GM04503 (cell line): ENCODE measurements at regions not wholly inside any gene's neighbourhood (a gene's known extent, or its start where the extent isn't known, plus 50 kb on each side); places are given as distances from the start of the nearest gene placed in this dataset.
"Not testable (repeated sequence)": the region's sequence is repeated elsewhere in the genome, so short reads cannot be mapped to it uniquely, and the experiment has no call there.

Experiments
- DNase-seq: peaks from one replicate; pipeline ENCODE4 v3.0.0-alpha.2; 2012; ENCODE audit warnings: low read depth

DNA sequence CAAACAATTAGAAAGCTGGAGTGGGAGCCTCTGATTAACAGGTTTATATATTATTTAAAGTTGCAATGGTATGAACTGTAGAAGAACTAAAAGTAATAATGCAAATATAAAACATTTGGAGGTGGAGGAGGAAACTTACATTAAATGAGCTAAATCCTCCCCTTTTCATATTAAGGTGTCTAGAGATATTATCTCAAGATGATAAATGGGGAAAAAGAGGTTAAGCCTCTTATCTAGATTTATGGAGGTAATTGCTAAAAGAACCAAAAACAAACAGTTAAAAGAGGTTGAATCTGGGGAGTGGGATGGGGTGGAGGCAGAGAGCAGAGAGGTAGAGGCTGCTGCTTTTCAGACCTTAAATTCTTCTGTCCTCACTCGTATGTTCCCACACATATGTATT is 147.8 kb upstream of the SLC24A2 start:
- DNase-seq: no peak

DNA sequence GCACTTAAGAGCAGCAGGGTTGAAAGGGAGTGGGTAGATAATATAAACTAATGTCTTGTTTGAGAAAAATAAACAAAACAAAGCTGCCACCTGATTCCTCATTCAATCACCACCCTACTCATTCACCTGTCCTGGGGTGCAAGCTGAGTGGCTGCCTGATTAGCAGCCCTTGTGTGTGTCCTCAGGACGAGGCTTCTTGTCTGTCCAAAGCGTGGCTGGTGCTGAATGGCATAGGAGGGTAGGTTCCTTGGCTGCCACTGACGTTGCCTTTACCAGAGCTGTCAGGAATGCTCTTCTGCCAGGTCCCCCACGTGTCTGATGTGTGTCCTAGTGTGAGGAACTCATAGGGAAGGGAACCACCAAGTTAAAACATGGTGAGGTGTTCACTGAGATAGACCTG is 146.6 kb upstream of the SLC24A2 start:
- DNase-seq: no peak

DNA sequence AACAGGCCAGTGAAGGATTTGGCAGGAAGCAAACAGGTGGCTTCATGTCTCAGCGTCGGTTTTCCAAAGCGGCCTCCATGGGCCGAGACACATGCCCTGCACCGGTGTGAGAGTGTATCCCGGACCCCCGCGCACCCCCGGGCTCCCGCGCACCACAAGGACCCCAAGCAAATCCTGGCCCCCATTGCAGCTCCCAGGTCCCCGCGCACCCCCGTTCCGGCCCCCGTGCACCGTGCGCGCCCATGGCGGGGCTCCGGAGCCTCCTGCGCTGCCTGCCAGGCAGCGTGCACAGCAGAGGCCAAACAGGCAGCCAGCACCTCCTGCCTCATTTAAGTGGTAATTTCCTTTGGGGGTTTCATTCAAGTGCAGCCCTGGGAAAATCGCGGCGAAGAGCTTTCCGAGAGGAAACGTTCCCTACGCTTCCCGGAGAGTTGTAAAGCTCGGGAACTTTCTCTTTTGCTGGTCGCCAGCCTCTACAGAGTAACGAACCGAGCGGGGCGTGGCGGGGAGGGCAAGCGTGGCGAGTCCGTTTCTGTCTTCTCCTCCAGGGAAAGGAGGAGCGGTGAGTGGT is 145.5 kb upstream of the SLC24A2 start:
- no peak for DNase-seq

DNA sequence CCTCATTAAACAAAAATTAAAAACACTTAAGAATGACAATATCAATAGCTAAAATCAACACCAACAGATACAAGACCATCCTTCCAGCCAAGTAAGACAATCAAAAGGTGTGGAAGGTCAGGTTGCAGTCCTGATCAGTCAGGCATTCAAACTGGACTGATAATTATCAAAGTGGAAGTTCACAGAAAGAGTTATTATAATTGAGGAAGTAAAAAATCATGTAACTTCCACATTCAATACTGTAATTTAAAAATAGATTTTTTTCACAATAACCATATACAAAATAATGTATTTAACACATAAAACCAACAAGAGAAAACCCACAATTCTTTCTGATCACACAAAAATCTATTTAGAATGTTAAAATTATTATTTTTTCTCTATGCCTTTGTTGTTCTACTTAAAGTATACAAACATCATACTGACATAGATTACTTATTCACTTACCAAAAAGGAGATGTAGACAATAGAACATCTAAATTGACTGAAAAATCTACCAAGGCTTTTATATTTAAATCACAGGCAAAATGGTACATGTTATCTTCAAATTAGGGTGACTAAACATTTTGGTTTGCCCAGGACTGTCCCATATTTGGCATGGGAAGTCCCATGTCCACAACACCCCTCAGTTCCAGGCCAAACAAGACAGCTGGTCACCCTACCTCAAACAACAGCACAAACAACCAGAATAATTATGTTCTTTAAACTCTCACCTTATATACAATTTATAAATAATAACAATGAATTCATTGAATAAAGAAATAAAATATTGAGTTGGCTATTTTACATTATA is 142.5 kb upstream of the SLC24A2 start:
- DNase-seq: no peak

DNA sequence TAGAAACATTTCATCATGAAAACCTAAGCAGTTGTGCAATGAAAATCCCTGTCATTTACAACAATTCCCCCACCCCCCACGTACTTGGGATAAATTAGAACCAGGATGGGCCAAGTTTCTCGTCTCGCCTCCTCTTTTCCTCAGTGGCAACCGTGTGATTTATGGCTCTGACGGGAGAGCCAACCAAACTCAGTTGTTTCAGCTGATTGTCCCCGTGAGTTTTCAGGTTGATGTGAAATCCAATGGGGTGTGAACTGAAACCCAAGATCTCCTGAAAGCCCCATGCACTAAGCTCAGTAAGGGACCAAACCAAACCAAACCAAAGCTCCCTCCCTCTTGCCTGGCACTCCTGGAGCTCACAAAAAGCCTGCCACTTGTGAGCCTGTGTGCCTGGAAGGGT is 138.7 kb upstream of the SLC24A2 start:
- no peak for DNase-seq

DNA sequence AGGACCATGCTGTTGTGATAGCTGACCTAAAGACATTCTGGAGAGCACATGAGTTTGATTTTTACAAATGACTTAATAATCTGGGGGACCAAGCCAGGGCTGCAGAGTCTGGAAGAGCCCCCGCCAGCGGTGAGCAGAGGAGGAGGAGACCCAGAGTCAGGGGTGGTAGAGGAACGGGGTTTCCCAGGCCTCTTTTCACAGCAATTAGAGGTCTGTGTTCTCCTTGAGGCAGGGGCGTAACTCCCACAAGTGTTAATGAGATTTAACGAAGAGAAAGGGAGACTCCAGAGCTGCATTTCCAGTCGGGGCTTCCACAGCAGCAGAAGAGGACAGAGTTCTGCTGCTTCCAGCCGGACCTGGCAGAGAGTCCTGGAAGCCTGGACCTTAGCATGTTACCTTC is 137.9 kb upstream of the SLC24A2 start:
- DNase-seq: no peak

DNA sequence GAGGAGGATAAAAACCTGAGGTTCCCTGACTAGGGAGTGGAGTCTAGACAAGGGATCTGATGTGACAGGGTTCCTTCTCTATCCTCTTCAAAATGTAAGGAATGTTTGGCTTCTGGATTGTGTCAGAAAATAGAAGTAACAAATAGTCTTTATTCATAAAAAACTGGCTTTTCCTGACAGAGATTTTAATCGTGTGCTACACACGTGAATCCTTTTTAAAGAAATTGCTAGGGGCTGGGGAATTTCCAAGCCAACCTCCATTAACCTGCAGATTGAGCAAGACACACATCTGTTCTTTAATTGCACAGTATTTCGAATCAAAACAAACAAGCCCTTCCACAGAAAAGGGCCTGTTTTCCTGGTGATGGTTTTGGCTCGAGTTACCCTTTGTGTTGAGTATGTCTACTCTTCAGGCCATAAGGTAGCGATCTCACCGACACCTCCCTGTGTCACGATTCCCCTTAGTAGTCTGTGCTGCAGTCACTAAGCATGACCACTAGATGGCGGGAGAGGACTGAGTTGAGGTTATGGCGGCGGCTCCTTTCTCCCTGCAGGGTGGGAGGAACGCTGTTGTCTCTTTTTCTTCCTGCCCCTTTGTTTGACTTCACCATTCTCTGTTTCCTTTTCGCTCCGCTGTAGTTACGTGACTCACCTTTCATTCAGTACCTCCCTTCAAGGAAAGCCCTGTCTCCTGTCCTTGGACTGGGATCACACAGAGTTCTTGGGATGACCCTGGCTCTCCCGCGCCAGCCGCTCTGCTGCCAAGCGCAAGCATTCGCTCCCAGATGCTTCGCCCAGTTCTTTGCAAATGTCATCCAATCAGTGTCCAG is 137.1 kb upstream of the SLC24A2 start:
- peak; percentile 17 for DNase-seq

DNA sequence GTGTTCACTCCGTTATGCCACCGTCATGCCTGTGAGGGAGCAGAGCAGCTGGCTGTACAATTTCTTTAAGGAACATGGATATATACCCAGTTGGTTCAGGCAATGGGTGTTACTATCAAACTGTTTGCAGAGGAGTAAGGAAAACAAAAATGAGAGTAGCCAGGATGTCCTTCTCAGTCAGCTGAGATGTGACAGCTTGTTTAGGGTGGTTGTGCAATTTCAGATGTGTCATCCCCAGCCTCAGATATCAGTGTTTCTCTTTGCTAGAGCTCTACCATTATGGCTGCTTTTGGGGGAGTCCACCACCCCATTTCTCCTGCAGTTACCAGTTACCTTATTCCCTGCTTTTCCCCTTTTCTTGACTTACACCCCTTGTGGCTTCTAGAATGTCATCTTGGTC is 135.2 kb upstream of the SLC24A2 start:
- no peak for DNase-seq

DNA sequence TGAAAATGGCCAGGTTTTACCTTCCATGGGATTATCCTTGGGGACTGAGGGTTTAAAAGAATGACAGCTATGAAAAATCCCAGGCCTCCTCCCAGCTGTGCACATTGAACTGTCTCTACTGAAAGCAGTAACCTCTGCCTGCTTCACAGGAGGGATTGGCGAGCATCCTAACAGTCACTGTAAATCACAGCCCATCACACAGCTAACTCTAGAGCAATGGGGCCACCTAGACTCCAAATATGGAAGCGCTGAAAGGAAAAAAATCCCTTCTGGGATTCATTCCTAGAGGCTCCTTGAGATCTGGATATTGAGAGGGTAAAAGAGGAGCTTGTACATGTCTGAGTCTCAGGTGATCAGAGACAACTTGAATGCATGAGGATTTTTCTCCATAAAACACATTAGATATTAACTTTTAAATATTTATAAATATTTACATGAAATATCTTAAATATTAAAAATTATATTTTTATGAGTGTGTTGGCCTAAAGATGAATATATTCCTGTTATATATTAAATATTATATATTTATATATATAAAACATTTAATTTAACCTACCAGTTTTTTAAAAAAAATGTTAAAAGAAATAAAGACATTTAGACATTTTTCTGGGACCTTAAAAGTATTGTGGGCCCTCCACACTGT is 133.8 kb upstream of the SLC24A2 start:
- DNase-seq: peak; percentile 5

DNA sequence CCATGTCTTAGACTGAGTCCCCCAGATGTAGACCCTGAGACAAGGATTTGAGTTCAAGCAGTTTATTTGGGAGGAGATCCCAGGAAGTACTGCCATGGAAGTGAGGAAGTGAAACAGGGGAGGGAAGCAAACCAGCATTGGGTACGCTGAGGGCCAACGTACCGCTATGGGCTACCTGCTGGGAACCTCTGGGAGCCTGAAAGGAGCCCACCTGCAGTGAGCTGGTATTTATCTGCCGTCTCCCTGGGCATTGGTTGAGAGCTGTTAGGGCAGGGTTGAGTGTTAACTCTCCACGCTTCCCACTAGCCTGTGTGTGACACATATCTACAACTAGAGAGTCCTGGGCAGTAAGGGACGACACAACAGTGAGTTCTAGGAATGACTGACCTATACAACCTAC is 131.6 kb upstream of the SLC24A2 start:
- DNase-seq: no peak

DNA sequence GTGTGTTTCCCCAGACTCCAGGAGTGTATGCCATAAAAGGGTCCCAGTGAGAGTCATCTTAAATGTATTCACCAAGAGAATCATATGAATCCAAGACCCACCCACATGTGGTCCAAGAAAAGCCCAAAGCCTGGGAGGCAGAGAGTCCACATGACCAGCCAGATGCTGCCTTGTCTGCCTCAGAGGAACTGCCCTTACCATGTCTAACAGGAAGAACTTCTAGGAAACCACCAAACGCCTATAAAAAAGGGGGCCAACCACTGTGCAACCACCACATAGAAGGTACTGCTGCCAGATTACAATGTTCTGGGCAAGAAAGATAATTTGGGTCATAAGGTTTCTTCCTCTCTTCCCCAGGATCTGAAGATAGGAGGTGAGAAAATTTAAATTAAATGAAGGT is 129.8 kb upstream of the SLC24A2 start:
- DNase-seq: no peak

DNA sequence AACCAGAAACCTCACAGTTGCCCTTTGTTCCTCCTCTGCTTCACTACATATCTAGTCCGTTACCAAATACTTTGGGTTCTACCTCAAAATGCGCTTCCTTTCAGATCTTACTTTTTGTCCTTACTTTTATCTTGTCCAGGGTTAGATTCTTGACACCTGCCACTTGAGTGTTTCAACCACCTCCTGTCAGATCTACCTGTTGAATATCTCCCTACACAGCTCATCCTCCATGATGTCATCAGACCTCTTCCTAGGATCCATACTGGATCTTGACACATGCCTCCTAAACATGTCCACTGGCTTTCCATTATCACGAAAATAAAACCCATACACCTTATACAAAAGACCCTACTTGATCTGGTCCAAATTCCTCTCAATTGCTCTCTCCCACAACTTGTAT is 125.2 kb upstream of the SLC24A2 start:
- DNase-seq: no peak

DNA sequence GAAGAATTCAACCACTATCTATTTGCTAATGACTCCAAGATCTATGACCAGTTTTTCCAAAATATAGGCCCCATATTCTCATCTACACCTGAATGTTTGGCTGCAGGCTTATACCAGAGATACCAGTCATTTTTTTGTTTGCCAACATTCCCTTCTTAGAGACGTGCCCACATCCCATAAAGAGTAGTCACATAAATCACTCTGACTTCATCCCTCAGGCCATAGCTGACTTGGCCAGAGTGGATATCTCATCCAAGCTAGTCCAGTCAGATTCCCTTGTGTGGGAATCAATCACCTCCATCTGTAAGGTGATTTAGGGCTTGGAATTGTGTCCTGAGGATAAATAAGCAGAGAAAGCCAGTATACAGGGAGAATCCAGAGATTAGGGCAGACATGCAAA is 124.3 kb upstream of the SLC24A2 start:
- DNase-seq: no peak

DNA sequence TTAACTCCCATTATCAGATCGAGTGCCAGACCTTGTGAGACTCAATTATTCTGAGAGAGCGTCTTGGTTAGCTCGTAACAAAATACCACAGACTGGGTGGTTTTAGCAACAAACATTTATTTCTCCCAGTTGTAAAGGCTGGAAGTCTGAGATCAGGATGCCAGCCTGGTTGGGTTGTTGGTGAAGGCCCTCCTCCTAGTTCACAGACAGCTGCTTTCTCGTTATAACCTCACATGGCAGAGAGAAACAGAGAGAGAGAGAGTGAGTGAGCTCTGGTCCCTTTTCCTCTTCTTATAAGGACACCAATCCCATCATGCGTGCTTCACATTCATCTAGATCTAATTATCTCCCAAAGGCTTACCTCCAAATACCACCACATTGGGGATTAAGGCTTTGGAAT is 114.2 kb upstream of the SLC24A2 start:
- DNase-seq: no peak

DNA sequence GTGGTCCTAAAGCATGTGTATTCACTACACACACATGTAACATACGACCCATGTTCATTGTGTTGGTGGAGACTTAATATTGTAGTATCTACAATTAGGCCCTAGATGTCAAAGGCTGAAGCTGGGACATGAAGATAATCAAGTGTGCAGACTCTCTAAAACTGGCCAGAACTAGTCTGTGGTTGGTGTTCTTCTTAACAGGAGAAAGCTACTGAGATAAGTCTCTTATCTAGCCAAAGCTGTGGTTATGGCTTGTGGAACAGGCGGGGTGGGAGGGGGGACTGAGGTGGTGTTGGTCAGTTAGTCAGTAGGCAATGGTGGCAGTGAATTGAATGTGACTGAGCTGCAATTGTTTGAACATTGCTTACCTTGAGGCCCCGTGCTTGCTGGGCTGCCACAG is 112.7 kb upstream of the SLC24A2 start:
- no peak for DNase-seq

DNA sequence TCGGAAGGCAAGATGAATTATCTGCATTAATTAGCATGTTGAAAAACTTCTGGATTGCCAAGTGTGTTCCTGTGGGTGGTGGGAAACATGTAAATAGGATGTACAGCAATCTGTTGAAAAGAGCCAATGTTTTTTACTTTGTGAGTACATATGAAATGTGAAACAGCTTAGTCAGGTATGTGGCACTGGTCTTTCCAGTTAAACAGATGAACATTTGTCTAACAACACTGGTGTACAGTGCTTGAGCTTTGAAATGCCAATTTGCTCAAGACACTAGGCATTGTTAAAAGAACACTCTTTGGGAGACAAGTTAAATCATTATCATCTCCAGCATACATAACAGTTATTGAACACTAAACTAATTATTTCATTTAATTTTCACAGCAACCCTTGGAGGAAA is 107.3 kb upstream of the SLC24A2 start:
- no peak for DNase-seq

DNA sequence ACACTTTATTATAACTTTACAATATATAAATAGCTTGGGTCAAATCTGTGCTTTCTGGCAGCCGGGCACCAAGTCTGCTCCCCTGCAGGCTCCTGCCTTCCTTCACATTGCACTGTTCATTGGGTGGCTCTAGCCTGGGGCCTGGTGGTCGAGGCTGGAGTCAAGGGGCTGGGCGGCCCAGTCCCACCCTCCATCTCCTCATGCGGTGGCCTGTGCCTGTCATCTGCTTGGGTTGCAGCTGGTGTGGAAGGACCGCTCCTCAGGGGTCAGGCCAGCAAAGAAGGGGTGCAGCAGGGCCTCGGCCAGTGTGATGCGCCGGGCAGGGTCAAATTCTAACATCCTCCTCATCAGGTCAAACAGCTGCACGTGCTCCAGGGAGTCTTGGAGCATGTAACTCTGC is 106.7 kb upstream of the SLC24A2 start:
- DNase-seq: not testable (repeated sequence)

DNA sequence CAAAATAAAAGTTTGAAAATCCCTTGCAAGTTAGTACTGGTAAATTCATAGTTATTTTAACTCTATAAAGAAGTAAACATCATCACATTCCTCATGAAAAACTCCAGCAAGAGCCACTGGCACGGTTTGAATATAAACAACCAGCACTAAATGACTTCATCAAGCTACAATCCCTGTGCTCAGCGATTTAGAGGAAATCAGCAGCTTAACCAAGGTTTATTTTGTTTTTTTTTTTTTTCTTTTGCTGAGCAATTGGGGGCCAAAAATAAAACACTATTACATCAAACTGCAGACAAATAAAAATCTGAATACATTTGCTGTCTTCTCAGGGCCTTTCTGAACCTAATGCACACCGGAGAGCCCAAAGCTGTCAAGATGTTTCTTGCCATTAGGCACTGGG is 106.2 kb upstream of the SLC24A2 start:
- no peak for DNase-seq

DNA sequence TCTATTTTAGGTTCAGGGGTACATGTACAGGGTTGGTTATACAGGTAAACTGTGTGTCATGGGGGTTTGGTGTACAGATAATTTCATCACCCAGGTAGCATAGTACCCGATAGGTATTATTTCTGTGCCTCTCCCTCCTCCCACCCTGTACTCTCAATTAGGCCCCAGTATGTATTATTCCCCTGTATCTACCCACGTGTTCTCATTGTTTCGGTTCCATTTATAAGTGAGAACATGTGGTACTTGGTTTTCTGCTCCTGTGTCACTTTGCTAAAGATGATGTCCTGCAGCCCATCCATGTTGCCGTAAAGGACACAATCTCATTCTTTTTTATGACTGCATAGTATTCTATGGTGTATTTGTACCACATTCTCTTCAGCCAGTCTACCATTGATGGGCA is 96.8 kb upstream of the SLC24A2 start:
- DNase-seq: no peak

DNA sequence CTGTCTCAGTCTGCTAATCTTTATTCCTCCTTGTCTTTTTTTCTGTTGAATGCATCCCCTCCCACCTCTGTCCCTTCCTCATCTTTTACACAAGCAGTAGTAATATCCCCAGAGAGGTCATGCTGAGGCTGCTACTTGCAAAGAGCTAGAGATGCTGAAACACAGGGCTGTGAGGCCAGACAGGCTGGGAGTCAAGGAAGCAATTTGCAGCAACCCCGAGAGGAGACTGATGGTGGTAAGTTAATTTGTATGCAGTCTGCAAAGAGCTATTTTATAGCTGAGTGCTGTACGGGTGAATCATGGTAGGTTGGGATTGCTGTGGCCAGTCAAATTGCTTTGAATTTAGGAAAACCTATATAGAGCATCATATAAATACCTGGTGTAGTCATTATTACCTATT is 90.2 kb upstream of the SLC24A2 start:
- DNase-seq: no peak

DNA sequence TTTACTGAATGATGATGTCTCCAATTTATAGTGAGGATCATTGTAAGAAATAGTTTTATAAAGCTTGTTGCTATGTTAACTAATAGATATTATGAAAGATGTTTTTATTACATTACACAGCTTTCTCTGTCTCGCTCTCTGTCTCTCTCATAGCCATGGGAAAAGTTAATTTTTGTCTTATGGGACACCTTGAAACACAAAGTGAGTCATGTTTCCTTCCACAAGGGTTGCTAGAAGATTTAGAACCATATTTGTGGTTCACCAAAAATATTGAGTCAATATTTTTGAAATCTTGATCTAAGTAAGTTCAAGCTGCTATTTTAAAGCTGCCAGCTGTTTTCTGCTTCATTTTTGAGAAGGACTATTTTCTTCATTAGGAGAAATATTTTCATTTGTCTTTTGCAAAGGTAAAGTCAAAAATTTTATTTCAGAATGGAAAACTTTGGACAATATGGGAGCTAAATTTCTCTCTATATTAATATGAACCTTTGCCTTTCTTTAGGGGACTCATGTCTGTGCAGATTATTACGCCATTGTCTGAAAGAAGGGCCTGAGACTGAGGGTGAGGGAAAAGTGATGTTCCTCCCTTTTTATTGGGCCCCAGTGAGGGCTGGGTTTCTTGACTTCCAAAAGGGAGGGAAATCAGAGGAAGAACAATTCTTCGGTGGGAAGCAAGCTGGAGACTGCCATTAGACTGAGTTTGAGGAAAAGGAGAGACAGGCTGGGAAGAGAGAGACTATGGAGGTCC is 87.9 kb upstream of the SLC24A2 start:
- no peak for DNase-seq

DNA sequence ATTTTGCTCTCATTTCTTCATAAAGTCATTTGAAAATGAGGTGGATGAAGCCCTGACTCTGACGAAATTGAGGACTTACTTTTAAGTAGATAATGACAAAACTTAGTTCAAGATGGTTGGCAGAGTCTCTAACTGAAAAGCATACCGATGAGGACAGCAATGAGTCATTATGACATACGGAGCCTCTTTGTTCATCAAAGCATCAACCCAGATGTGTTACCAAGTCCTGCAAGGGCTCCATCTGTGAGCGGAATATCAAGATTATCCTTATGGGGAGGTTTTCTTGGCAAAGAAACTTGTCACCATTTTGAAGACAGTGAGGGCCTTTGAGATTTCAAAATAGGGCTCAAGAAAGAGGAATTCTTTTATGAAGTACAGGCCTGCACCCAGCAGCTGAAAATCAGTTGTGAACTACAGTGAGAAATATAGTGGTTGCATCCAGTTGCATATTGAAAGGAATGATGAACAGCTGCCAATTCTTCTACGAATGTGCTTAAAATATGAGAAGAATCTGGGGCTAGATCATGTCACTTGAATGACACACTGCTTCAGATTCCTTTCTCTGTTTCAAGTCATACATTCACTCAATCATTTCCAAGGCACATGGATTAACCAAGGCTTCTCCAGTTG is 86.6 kb upstream of the SLC24A2 start:
- no peak for DNase-seq
